Prostate gland (tissue), 2 donors: ENCODE measurements at regions not wholly inside any gene's neighbourhood (a gene's known extent, or its start where the extent isn't known, plus 50 kb on each side); places are given as distances from the start of the nearest gene placed in this dataset.

Experiments used
- CTCF ChIP-seq, 4 experiments: fragments of 200-600 bp in 2 of 4; fragments of 450-650 bp in 2 of 4; sonication (generic) in 2 of 4; IDR thresholded peaks; 1 replicate in 3 of 4; 2 replicates in 1 of 4; pipeline ENCODE4 v1.5.1; 2016 to 2019; ENCODE audit warnings: antibody characterized with exemption in 4 of 4, mild to moderate bottlenecking in 2 of 4, moderate library complexity in 2 of 4
- POLR2A ChIP-seq: fragments of 450-650 bp; IDR thresholded peaks from one replicate; pipeline ENCODE4 v1.6.1; 2016; ENCODE audit warnings: antibody characterized with exemption, mild to moderate bottlenecking
- POLR2AphosphoS5 ChIP-seq: sonication (generic); formaldehyde crosslinking; IDR thresholded peaks from one replicate; pipeline ENCODE4 v1.6.1; 2017; ENCODE audit warnings: antibody characterized with exemption

GRCh38 chrX:139141370-139141769 lies 389.2 kb upstream of the F9 start:
- TF ChIP-seq POLR2A (no peak), CTCF (IDR thresholded peaks at IDR 0.05) (no peak), POLR2AphosphoS5 (no peak)
